Loucy (cell line): ENCODE measurements at regions not wholly inside any gene's neighbourhood (a gene's known extent, or its start where the extent isn't known, plus 50 kb on each side); places are given as distances from the start of the nearest gene placed in this dataset.

ENCODE experiments used
- H2AFZ ChIP-seq: fragments of 200-600 bp; sonication (generic); 2 replicates; pipeline ENCODE4 v1.6.0; 2016; ENCODE audit warnings: antibody characterized with exemption, mild to moderate bottlenecking, low read length, moderate library complexity
- H3F3A ChIP-seq: fragments of 200-600 bp; 2 replicates; pipeline ENCODE4 v1.6.0; 2016; ENCODE audit warnings: antibody characterized with exemption, low read depth, mild to moderate bottlenecking
- H3K27me3 ChIP-seq: fragments of 200-600 bp; sonication (generic); 2 replicates; pipeline ENCODE4 v1.6.1; 2014; ENCODE audit warnings: low read length, mild to moderate bottlenecking; ENCODE audit not compliant: insufficient read depth, poor library complexity, severe bottlenecking
- H3K36me3 ChIP-seq: fragments of 200-600 bp; sonication (generic); 2 replicates; pipeline ENCODE4 v1.6.1; 2016; ENCODE audit warnings: low read length; ENCODE audit not compliant: insufficient read depth
- H3K4me1 ChIP-seq: fragments of 200-600 bp; sonication (generic); 2 replicates; pipeline ENCODE4 v1.5.1; 2014; ENCODE audit warnings: low read length, mild to moderate bottlenecking; ENCODE audit not compliant: insufficient read depth, poor library complexity, severe bottlenecking
- H3K4me2 ChIP-seq: fragments of 200-600 bp; sonication (generic); 2 replicates; pipeline ENCODE4 v1.6.0; 2014; ENCODE audit warnings: antibody characterized with exemption, low read length, low read depth, mild to moderate bottlenecking; ENCODE audit not compliant: poor library complexity, severe bottlenecking
- H3K4me3 ChIP-seq: fragments of 200-600 bp; sonication (generic); 2 replicates; pipeline ENCODE4 v1.5.1; 2014; ENCODE audit warnings: low read length, mild to moderate bottlenecking, mixed read lengths; ENCODE audit not compliant: poor library complexity, severe bottlenecking
- H3K79me2 ChIP-seq: fragments of 200-600 bp; sonication (generic); 2 replicates; pipeline ENCODE4 v1.6.1; 2014; ENCODE audit warnings: low read length; ENCODE audit not compliant: insufficient read depth
- H3K9ac ChIP-seq: fragments of 200-600 bp; sonication (generic); 2 replicates; pipeline ENCODE4 v1.6.0; 2014; ENCODE audit warnings: mild to moderate bottlenecking, low read depth, low read length, moderate library complexity; ENCODE audit not compliant: poor library complexity, severe bottlenecking
- H3K9me2 ChIP-seq: fragments of 200-600 bp; sonication (generic); replicated peaks from 2 replicates; pipeline ENCODE4 v1.6.1; 2016; ENCODE audit warnings: low read depth, low read length, mixed read lengths
- H3K9me3 ChIP-seq: fragments of 200-600 bp; sonication (generic); 2 replicates; pipeline ENCODE4 v1.6.1; 2014; ENCODE audit warnings: mild to moderate bottlenecking, antibody characterized with exemption, low read length, low read depth; ENCODE audit not compliant: insufficient read depth
- H4K20me1 ChIP-seq: fragments of 200-600 bp; sonication (generic); 2 replicates; pipeline ENCODE4 v1.6.0; 2014; ENCODE audit warnings: antibody characterized with exemption, low read length, mild to moderate bottlenecking; ENCODE audit not compliant: insufficient read depth, poor library complexity, severe bottlenecking
- EZH2phosphoT487 ChIP-seq: fragments of 200-600 bp; IDR thresholded peaks from 2 replicates; pipeline ENCODE4 v1.6.1; 2018; ENCODE audit warnings: antibody characterized with exemption, mild to moderate bottlenecking, moderate library complexity, borderline replicate concordance
- TF ChIP-seq, protein P1 (sequence below): fragments of 200-600 bp; sonication (generic); conservative IDR thresholded peaks from 2 replicates; pipeline ENCODE4 v1.5.1; 2014; ENCODE audit warnings: mild to moderate bottlenecking, antibody characterized with exemption, low read length

DNA sequence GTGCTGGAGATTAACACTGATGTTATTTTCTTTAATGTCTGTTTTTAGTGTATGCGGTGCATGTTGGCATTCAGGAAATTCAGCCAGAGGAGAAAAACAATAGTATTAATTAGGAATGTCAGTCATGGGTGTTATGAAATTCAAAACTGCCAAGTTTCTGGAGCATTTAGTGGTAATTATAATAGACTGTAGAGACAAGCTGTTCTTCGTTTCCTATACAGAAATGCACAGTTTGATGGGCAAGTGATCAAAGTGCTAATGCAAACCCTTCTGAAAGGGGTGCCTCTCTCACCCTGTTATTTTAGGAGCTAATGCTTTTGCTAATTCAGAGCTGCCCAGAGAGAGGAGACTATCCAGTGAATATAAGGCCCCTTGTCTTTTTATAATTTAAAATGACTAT, 573.8 kb upstream of the EEF2KMT start:
- TF ChIP-seq EZH2phosphoT487 = no peak
- TF ChIP-seq, protein P1, sequence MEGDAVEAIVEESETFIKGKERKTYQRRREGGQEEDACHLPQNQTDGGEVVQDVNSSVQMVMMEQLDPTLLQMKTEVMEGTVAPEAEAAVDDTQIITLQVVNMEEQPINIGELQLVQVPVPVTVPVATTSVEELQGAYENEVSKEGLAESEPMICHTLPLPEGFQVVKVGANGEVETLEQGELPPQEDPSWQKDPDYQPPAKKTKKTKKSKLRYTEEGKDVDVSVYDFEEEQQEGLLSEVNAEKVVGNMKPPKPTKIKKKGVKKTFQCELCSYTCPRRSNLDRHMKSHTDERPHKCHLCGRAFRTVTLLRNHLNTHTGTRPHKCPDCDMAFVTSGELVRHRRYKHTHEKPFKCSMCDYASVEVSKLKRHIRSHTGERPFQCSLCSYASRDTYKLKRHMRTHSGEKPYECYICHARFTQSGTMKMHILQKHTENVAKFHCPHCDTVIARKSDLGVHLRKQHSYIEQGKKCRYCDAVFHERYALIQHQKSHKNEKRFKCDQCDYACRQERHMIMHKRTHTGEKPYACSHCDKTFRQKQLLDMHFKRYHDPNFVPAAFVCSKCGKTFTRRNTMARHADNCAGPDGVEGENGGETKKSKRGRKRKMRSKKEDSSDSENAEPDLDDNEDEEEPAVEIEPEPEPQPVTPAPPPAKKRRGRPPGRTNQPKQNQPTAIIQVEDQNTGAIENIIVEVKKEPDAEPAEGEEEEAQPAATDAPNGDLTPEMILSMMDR = no peak
- no peaks in the 10 kb centered on the region for H3K9me2 ChIP-seq
- H3K4me1 ChIP-seq = no peaks in the 10 kb centered on the region
- no peaks in the 10 kb centered on the region for H3K9me3 ChIP-seq
- no peaks in the 10 kb centered on the region for H4K20me1 ChIP-seq
- H3K79me2 ChIP-seq = no peaks in the 10 kb centered on the region
- no peaks in the 10 kb centered on the region for H3F3A ChIP-seq
- H3K27me3 ChIP-seq = no peaks in the 10 kb centered on the region
- H3K9ac ChIP-seq = no peak overlapping the region
- no peak overlapping the region for H3K4me2 ChIP-seq
- H2AFZ ChIP-seq = no peak overlapping the region
- no peaks in the 10 kb centered on the region for H3K36me3 ChIP-seq
- no peak overlapping the region for H3K4me3 ChIP-seq

DNA sequence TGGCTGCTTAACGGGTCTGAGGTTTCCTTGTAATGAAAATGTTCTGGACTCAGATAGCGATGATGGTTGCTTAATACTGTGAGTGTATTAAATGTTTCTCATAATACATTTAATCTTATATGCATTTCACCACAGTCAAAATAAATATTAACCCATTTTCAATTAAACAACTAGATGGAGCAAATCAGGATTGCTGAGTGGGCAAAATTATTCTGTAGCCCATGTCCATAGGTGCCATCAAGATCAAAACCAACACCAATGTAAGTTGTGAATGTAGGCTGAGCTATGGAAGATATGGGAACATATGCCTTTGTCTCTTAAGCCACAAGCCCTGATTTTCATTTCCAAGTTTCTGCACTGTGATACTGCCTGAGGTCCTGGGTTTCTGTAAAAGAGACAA, 572.6 kb upstream of the EEF2KMT start:
- H3K4me2 ChIP-seq = no peak overlapping the region
- H3K36me3 ChIP-seq = no peaks in the 10 kb centered on the region
- no peaks in the 10 kb centered on the region for H3K9me3 ChIP-seq
- H3K4me3 ChIP-seq = no peak overlapping the region
- no peaks in the 10 kb centered on the region for H3K79me2 ChIP-seq
- no peak overlapping the region for H2AFZ ChIP-seq
- TF ChIP-seq, protein P1 = no peak
- no peak for TF ChIP-seq EZH2phosphoT487
- no peaks in the 10 kb centered on the region for H3K9me2 ChIP-seq
- H3K9ac ChIP-seq = no peak overlapping the region
- no peaks in the 10 kb centered on the region for H4K20me1 ChIP-seq
- no peaks in the 10 kb centered on the region for H3K27me3 ChIP-seq
- H3F3A ChIP-seq = no peaks in the 10 kb centered on the region
- H3K4me1 ChIP-seq = no peaks in the 10 kb centered on the region

DNA sequence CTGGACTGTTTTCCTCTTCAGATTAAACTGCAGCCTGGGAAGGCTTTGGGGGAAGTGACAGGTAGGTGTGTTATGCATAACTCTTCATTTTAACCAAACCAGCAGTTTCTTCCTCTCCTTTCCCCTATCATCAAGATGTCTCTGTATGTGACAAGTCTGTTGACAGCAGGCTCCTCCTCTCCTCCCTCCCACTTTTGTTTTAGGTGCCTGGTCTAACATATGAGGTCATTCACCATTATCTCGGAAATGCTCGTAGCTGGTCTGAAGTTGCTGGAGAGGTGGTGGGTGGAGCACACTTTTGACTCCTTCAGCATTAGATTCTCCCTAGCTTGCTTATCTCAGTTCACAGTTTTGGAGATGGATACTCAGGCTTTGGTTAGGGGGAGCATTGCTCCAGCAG, 571.0 kb upstream of the EEF2KMT start:
- H3K4me3 ChIP-seq = no peak overlapping the region
- no peaks in the 10 kb centered on the region for H3K9me2 ChIP-seq
- no peaks in the 10 kb centered on the region for H3K4me1 ChIP-seq
- TF ChIP-seq EZH2phosphoT487 = no peak
- TF ChIP-seq, protein P1 = no peak
- H3K36me3 ChIP-seq = no peaks in the 10 kb centered on the region
- no peaks in the 10 kb centered on the region for H3F3A ChIP-seq
- H3K27me3 ChIP-seq = no peaks in the 10 kb centered on the region
- H3K4me2 ChIP-seq = no peak overlapping the region
- H3K9ac ChIP-seq = no peak overlapping the region
- no peaks in the 10 kb centered on the region for H4K20me1 ChIP-seq
- no peaks in the 10 kb centered on the region for H3K79me2 ChIP-seq
- H3K9me3 ChIP-seq = no peaks in the 10 kb centered on the region
- no peak overlapping the region for H2AFZ ChIP-seq
